GM12878 (cell line): ENCODE measurements at regions not wholly inside any gene's neighbourhood (a gene's known extent, or its start where the extent isn't known, plus 50 kb on each side); places are given as distances from the start of the nearest gene placed in this dataset.

Experiments
- BCL3 ChIP-seq: IDR thresholded peaks from 2 replicates; pipeline ENCODE4 v1.6.1; 2011; ENCODE audit warnings: borderline replicate concordance, low read depth, mild to moderate bottlenecking, moderate library complexity, low read length; ENCODE audit not compliant: insufficient read depth, poor library complexity, severe bottlenecking
- CHD2 ChIP-seq: IDR thresholded peaks from 2 replicates; pipeline ENCODE4 v1.6.1; 2011; ENCODE audit warnings: low read depth, low read length, improper control_type of control experiment, borderline replicate concordance
- CTCF ChIP-seq, 3 experiments: IDR thresholded peaks in 2 of 3; conservative IDR thresholded peaks in 1 of 3; 2 replicates each; pipeline ENCODE4 v1.5.1; 2011; ENCODE audit warnings: low read depth in 3 of 3, low read length in 3 of 3, mild to moderate bottlenecking in 3 of 3, control low read depth in 2 of 3, moderate library complexity in 2 of 3, inconsistent platforms in 1 of 3, mixed read lengths in 1 of 3; ENCODE audit not compliant: control insufficient read depth in 2 of 3, insufficient read depth in 1 of 3; ENCODE audit errors: extremely low read depth in 1 of 3
- CUX1 ChIP-seq: IDR thresholded peaks from 2 replicates; pipeline ENCODE4 v1.6.1; 2012; ENCODE audit warnings: improper control_type of control experiment, low read depth, low read length; ENCODE audit not compliant: insufficient replicate concordance
- HCFC1 ChIP-seq: fragments of 150-350 bp; IDR thresholded peaks from 2 replicates; pipeline ENCODE4 v1.6.1; 2014; ENCODE audit warnings: low read length
- HDAC6 ChIP-seq: fragments of 200-600 bp; sonication (generic); IDR thresholded peaks from one replicate; pipeline ENCODE4 v1.8.0; 2017; ENCODE audit warnings: antibody characterized with exemption; ENCODE audit not compliant: unreplicated experiment
- IKZF1 ChIP-seq: fragments of 450-650 bp; conservative IDR thresholded peaks from 2 replicates; pipeline ENCODE4 v1.6.1; 2017; ENCODE audit warnings: antibody characterized with exemption, mild to moderate bottlenecking
- MEF2A ChIP-seq: IDR thresholded peaks from 2 replicates; pipeline ENCODE4 v1.6.1; 2011; ENCODE audit warnings: low read depth, mild to moderate bottlenecking, low read length, moderate library complexity; ENCODE audit not compliant: insufficient read depth
- RCOR1 ChIP-seq: conservative IDR thresholded peaks from 2 replicates; pipeline ENCODE4 v1.6.1; 2012; ENCODE audit warnings: low read depth, low read length, improper control_type of control experiment
- SMARCA5 ChIP-seq: fragments of 450-650 bp; IDR thresholded peaks from 2 replicates; pipeline ENCODE4 v1.6.1; 2017; ENCODE audit warnings: mild to moderate bottlenecking
- SMC3 ChIP-seq: IDR thresholded peaks from 2 replicates; pipeline ENCODE4 v1.6.1; 2011; ENCODE audit warnings: low read length, improper control_type of control experiment, borderline replicate concordance
- SREBF1 ChIP-seq: IDR thresholded peaks from 2 replicates; pipeline ENCODE4 v1.6.1; 2012; ENCODE audit warnings: mild to moderate bottlenecking, low read length
- YBX1 ChIP-seq: fragments of 450-650 bp; IDR thresholded peaks from 2 replicates; pipeline ENCODE4 v1.6.1; 2016; ENCODE audit warnings: antibody characterized with exemption
- ZSCAN29 ChIP-seq: fragments of 450-650 bp; IDR thresholded peaks from 2 replicates; pipeline ENCODE4 v1.6.1; 2017; ENCODE audit warnings: mild to moderate bottlenecking, moderate library complexity

- TF ChIP-seq MEF2A (no peak), SREBF1 (no peak), CHD2 (no peak), HCFC1 (no peak), CUX1 (no peak), RCOR1 (no peak), BCL3 (no peak), YBX1 (no peak), ZSCAN29 (no peak), SMC3 (no peak), CTCF (IDR thresholded peaks at IDR 0.05 in 2 of 3, conservative IDR thresholded peaks at IDR 0.05 in 1 of 3; ENCODE audit: control insufficient read depth in 2 of 3, extremely low read depth in 1 of 3, insufficient read depth in 1 of 3, low read depth in 3 of 3, low read length in 3 of 3) (no peak), IKZF1 (no peak), SMARCA5 (no peak), HDAC6 (no peak)
- TF ChIP-seq, all 136 proteins: peak for 0
Measured at GRCh38 chr1:239995281-239995680, 96.4 kb upstream of the FMN2 start (continued).
